HG02642 (cell line): ENCODE measurements at regions not wholly inside any gene's neighbourhood (a gene's known extent, or its start where the extent isn't known, plus 50 kb on each side); places are given as distances from the start of the nearest gene placed in this dataset.

Source experiments
- ATAC-seq: cut with Tn5 transposase; IDR thresholded peaks from one replicate; pipeline ENCODE4 v1.9.1; 2021; ENCODE audit warnings: mild to moderate bottlenecking; ENCODE audit not compliant: unreplicated experiment, poor library complexity

DNA sequence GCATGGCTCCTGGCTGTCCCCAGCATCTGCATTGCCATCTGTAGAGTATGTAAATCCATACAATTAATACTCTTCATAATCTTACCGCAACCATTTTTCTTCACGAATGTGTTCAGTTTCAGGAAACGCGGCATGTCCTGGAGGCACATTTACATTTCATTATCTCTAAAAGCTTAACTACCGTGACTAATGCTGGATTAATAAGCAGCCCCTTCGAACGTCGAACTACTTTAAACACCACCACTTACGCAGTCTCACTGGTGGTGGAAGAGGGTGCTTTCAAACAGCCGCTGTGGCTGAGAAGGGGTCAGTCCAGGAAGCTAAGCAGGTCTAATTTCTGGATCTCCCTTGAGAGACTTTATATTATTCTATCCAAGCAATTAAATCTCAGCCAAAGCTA is 85.6 kb downstream of the C5orf15 start:
- no peak for ATAC-seq

DNA sequence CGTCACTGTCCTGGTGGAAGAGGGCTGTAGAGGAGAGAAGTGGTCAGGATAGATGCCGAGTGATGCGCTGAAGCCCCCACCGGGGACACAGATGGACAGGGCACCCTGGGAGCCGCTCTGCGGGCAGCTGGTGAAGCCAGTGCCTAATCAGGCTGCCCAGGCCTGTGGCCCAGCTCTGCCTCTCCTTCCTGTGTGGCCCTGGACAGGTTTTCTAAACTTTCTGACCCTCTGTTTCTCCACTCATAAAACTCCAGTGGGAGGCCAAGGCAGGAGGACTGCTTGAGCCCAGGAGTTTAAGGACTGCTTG is 86.1 kb downstream of the C5orf15 start:
- no peak for ATAC-seq

DNA sequence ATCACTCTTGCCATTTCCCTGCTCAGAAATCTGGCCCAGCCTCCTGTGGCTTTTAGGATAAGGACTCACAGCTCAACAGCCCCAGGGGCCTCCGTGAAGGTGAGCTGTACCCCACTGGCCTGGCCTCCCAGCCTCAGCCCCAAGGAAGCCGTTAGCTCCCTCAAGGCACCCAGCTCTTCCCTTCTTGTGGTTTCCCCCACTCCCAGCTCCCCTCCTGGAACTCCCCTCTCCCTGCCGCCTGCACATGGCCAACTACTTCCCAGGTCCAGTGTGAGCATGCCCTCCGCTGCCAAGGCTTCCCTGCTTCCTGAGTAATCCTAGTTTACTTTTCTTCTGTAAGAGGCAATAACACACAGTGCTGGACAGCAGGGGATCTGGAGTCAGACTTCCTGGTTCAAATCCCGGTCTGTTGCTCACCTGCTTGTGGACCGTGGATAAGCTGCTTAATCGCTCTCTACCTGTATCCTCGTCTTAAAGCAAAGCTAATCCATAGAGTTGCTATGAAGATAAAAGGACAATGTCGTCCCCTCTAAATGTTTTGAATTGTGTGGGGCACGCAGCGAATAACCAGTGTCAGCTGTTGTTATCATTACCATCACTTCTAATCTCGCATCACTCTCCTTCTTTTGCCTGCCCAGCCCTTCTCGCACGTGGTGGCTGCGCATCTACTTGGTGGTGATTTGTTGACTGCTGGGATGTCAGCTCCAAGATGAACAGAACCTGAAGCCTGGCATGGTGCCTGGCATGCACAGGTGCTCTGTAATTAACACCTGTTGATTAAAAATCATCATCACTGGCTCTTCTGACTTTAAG is 86.6 kb downstream of the C5orf15 start:
- ATAC-seq: no peak

DNA sequence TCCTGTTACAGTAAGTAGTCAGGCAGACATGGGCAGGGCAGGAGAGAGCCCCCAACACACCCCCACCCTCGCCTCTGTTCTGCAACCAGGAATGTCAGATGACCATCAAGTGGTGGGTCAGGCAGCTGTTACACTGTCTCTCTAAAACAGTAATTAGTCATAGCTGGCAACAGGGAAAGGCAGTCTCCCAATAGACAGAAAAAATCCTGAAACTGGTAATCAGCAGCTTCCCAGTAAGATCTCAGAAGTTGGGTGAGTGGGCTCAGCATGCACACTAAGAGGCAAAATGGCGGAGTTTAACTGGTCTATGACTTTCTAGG is 90.2 kb downstream of the C5orf15 start:
- ATAC-seq: no peak

DNA sequence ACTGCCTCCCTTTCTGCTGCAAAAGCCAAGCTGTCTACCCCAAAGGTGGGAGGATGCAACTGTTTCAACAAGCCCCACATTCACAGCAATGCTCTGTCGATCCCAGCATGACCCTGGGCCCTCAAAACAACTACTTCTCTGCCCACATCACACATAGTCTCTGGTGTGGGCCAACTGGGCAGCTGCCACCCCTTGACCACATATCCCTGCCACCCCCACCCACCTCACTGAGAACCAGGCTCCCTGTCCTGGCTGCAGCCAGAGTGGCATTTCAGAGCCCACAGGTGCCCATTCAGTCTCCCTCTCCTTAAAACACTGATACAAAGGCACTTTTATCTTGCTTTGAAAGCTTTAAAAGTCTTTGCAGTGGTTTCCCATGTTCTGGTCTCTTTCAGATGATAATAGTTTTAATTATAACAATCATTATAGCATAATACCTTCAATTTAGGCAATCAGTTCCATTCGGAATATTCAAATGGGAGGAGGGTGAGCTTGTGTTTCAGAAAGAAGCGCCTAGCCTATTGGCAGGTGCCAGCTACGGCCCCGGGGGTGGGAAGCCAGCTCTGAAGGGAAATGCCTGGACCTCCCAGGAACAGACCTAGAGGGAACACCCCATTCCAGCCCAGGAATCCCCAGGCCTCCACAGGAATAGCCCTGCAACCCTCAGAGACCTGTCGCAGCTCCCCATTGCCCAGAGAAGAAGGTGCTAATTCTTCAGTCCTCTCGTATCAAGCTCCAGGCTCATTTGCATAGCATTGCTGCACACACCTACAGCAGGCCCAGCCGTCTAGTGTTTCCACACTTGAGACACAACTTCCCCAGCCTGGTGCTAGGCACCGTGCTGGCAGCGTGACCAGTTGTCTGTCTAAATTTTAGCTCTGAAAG is 90.8 kb downstream of the C5orf15 start:
- no peak for ATAC-seq

DNA sequence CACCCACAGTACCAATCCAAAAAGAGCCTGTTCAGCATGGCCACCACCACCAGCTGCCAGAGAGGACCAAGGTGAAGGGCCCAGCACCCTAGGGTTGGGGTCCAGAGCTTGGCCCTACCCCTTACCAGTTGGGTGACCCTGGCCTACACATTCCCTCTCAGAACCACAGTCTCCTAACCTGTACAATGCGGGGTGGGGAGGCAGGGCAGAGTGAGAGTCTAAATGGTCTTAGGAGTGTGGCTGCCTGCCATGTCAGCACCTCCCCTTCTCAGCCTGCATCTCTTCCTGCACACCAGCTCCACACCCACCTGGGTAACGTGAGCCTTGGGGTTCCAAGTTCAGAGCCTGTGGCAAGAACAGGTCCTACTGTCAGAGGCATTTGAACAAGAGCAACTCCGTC is 92.2 kb downstream of the C5orf15 start:
- no peak for ATAC-seq

DNA sequence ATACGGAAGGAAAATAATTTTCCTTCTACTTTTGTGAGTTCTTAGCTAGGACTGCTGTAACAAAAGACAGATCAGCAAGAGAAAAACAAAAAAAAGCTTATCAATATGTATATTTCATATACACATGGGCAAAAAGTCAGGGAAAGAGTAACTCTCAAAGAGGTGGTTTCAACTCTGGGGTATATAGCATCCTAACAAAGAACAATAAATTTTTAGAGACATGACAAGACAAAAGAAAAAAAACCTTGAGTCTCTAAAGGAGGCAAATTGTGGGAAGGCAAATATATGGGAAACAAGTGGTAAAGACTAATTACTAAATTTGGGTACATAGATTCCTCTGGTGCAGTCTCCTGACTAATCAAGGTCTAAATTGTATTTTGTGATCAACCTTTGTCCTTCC is 93.2 kb downstream of the C5orf15 start:
- no peak for ATAC-seq

DNA sequence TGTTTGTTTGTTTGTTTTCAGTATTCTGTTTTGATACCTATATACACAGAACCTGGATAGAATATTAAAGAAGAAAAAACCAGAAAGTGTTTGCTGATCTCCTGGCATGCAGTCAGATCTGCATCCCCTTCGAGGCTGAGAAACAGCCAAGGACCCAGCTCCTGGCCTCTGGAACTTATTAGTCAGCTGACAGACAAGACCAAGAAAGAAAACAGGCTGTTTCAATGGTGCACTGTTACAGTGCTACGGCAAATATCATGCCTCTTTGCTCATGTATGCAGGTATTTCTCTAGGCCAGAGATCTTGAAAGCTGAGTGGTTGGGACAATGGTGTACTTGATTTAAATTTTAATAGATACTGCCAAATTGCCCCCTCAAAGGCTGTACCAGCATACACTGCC is 95.0 kb downstream of the C5orf15 start:
- no peak for ATAC-seq

DNA sequence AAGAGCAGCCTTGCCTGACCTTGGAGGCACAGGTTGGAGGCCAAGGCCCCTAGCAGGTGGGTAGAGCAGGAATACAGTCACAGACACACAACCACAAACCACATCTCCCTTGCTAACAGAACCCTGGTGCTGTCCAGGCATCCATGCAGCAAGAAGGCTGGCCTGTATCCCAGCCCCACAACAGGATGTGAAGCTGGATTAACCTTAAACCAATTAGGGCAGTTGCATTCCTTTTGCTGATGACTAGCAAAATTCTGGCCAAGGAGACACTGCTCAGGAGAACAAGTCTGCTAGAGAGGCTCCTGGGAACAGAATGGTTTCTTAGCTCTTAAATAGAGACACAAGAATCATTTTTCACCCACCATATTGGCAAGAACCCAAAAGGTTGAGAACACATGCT is 97.8 kb downstream of the C5orf15 start:
- ATAC-seq: no peak

DNA sequence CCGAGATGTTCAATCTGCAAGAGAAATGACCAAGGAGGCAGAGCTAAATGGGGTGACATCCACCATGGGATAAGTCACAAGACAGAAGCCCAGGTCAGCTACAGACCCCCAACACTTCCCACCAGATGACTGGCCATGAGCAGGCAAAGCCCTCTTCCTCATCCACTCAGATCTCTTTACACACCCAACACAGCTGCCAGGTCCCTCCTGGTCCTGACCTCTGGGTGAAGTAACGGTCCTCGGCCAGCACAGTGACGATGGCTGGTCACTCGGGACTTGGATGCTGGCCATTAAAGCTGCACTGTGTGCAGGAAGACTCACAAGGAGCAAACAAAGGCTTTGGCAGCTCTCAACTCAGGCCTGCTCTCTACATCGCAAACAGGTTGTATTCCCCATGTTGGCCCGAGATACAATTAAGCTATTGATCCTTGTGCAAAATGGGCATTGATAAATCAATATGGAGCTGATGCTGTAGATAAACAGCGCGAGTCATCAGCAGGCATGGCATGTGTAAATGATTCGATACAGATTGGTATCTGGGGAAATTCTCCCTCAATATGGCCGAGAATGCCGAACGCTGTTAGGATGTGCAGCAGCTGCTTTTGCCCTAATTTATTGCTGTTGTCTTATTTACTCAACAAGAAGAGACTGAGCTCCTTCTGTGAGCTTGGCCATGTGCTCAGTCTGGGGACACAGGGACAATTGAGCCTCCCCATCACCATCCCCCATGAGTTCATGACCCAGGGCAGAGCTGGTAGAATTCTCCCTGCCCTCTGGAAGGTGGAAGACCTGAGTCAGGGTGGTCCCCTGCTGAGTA is 98.7 kb downstream of the C5orf15 start:
- no peak for ATAC-seq

DNA sequence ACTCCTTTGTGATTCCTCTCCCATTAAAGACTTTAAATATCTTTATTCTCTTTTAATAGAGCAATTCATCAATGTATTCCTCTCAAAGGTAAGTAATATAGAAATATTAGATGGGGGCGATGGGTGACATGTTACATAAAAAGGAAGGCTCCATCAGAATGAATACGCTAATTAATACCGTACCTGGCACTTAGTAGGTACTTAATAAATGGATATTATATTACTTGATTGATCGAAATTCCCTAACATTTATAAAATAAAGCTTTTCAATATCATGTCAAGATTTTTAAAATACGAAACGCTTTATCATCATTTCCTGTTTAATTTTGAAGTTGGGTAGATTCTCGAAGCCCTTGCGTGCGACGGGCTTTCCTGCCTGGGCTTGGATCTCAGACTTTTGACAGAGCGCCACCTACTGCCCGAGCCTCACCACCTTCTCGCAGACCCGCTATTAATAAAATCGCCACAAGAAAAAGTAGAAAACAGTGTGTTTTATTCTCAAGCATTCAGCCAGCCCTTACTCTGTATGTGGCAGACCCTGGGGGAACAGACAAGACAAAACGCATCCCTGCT is 99.4 kb downstream of the C5orf15 start:
- ATAC-seq: no peak

DNA sequence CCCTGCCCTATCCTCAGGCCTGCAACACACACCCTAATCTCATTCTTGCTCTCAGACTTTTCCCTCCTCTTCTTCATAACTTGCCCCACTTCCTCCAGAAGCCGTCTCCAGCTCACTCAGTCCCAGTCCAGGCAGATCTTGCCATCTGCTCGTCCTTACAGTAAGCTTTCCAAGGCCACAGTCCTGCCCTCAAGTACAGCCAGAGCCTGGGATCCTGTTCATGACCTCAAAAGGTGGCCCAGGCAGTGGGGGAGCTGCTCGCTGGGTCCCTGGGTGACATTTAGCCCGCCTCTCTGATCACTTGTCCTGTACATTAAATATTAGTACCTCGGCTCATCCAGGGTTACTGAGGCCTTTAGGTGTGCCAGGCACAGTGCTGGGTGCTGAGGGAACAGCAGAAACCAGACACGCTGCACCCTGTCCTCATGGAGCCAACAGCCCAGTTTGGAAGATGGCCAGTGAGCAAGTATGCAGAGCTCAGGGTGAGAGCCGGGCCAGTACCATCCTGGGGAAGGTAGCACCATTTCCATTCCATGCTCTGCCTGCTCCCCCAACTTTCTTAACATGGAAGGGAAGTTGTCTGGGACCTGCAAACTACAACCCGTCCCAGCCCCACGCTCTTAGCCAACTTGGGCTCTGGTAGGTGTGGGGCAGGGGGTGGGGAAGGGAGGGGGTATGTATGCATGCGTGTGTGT is 100.4 kb downstream of the C5orf15 start:
- no peak for ATAC-seq

DNA sequence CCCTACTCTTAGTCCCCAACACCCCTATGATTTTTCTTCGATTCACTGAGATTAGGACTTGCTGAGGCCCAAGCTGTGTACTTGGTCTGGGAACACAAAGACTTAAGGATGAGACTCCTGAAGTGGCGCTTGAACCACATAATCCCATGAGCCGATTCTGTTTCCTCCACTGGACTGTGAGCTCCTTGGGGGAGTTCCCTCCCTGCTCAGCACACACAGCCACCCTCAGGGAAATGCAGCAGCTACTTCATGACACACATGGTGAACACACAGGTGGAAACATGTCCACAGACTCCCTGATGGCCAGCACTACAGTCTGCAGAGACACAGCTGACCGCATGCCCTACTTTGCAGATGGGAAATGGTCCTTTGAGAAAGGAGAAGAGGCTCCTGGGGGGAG is 101.1 kb downstream of the C5orf15 start:
- ATAC-seq: no peak

DNA sequence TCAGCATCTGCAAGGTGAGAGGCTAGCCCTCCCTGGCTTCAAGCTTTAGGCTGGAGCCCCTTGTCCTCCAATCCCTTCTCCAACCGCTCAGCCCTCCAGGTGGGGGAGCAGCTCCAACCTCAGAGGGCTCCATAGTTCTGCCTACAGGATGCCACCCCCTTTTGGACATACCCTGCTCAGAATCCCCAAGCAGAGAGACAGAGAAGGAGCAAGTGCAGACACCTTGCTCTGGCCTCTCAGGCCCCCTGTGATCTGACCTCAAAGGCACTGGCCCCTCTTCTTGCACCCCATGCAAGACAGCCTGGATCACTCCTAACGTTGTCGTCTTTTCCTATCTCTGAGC is 101.6 kb downstream of the C5orf15 start:
- ATAC-seq: no peak

DNA sequence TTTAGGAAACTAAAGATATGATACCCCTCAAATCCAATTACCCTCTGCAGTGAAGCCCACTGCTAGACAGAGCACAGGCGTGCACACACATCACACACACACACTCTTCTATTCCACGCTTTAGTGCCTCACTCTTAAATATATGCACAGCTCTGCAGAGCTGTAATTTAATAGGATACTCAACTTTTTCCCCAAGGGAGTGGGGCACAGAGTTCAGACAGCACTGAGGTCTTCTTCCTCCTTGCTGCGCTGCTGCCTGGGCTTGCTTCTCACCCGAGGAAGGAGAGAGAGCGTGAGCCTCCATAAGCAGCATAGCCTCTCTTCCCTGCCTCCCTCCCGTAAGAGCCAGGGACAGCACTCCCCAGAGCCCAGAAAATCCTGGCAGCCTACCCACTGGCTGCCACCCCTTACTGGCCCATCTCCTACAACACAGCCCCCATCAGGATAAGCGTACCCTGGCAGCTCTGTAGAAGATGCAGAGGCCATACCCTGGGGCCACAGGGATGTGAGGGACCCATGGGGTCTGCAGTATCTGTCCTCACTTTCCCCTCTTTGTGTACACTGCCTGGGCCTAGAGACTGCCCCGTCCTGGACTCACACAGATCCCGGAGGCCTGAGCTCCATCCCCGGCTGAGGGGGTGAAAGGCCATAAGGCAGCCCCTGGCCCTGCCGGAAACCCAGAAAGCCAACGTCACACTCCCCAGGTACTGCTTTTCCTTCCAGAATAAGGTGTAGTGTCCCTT is 102.1 kb downstream of the C5orf15 start:
- ATAC-seq: no peak

DNA sequence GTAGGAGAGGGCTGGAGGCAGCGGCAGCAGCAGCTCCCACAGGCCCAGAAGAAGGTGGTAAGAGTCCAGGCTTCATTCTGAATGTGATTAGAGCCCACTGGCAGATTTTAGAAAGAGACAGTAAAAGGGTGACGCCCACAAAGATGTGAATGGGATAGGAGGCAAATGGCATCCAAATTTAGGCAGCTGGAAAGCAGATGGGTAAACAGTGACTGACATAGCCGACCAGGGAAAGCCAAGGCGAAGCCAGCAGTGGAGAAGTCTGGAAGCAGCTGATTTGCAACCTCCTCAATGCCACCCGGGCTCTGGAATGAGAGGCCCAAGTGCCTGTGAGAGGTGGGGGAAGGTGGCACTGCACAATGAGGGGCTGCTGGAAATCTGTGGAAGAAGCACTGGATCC is 103.3 kb downstream of the C5orf15 start:
- no peak for ATAC-seq

DNA sequence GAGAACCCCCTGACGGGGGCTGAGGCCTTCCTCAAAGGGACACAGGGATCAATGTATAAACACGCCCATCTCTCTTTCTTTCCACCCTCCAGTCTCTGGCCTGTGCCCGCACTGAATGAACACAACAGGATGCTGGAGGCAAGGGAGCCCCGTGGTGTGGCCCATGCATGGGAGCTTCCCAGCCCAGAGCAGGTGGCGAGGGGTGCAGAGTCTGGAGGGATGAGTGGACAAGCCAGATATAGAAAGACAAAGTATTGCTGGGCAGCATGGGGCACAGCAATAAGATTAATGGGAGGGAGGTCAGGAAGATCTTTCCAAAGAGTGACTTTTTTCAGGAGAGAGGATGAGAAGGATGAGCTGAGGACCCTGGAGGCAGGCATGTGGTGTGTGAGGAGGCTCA is 103.7 kb downstream of the C5orf15 start:
- ATAC-seq: no peak

DNA sequence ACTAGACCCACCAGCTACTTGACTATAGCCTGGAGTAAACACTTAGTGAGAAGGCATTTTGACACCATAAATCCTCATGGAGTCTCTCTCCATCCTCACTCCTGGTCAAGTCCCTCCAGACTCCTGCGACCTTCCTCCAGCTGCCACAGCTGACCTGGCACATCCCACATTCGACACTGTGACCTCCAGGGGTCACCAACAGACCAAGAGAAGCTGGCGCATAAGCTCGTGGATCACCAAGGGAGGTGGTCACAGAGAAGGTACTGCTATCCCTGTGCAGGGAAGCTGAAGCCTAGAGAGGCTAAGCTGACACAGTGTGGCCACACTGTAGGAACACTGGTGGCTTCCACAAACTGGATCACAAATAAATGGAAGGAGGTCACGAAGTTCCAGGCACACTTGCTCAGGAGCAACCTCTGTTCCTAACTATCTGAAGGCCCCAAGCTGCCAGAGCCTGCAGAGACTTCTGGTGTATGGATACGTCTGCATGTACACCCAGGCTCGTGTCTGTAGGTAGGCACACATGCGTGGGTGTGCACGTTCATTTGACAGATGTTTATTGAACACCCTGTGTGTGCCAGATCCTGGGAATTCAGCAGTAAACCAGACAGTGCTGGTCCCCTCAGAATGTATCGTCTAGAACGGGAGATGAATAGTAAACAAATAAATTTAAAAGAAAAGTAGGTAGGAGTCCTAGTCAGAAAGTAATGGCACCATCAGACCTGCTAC is 104.4 kb downstream of the C5orf15 start:
- no peak for ATAC-seq

DNA sequence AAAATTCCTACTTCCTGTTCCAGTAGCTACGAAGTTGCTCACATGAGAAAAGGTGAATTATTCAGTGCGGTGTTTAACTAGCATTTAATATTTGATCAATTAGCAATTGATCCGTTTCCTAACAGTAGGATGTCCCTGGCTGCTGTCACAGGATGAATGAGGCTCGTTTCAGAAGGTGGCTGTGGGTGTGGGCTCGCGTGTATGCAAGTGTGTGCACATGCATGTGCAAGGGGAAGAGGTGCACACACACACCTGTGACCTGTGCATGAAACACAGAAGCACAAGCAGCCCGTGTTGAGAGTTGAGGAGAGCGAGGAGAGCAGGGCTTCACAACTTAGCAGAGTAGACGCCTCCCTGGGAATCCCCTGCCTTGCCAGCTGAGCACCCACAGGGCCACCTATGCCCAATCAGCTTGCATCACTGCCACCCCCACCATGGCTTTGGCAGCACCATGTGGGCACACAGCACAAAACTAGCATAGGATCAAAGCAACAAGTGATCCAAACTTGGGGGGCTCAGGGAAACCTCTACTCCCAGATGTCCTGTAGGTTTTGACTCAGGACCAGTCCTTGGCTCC is 107.2 kb downstream of the C5orf15 start:
- no peak for ATAC-seq
